DND-41 (cell line): ENCODE measurements at regions not wholly inside any gene's neighbourhood (a gene's known extent, or its start where the extent isn't known, plus 50 kb on each side); places are given as distances from the start of the nearest gene placed in this dataset.

ENCODE experiments used
- ATAC-seq: fragments of 200-7000 bp; cut with Tn5 transposase; 3 replicates; pipeline ENCODE4 v1.9.1; 2021; ENCODE audit warnings: low read depth; ENCODE audit not compliant: insufficient read depth
- DNase-seq: peaks from one replicate; pipeline ENCODE4 v3.0.0-alpha.2; 2020
- H2AFZ ChIP-seq: 2 replicates; pipeline ENCODE4 v1.6.0; 2012; ENCODE audit warnings: low read depth, low read length
- H3K27ac ChIP-seq: 2 replicates; pipeline ENCODE4 v1.5.1; 2012; ENCODE audit warnings: low read length, inconsistent platforms
- H3K27me3 ChIP-seq: fragments of 200-600 bp; sonication (generic); 2 replicates; pipeline ENCODE4 v1.6.0; 2012; ENCODE audit warnings: low read length, mild to moderate bottlenecking, inconsistent platforms; ENCODE audit not compliant: insufficient read depth, poor library complexity
- H3K36me3 ChIP-seq: 2 replicates; pipeline ENCODE4 v1.5.1; 2012; ENCODE audit warnings: low read length, inconsistent platforms; ENCODE audit not compliant: insufficient read depth
- H3K4me1 ChIP-seq: 2 replicates; pipeline ENCODE4 v1.5.1; 2012; ENCODE audit warnings: mild to moderate bottlenecking, low read length; ENCODE audit not compliant: insufficient read depth
- H3K4me2 ChIP-seq: 2 replicates; pipeline ENCODE4 v1.6.0; 2012; ENCODE audit warnings: mild to moderate bottlenecking, moderate library complexity, low read length, inconsistent platforms; ENCODE audit not compliant: insufficient read depth
- H3K4me3 ChIP-seq, 2 experiments: fragments of 200-600 bp in 1 of 2; shearing (Covaris generic) in 1 of 2; 2 replicates each; pipeline ENCODE4 v1.5.1; 2012 to 2016; ENCODE audit warnings: inconsistent platforms in 2 of 2, low read length in 2 of 2, mild to moderate bottlenecking in 2 of 2, low read depth in 1 of 2, moderate library complexity in 1 of 2
- H3K79me2 ChIP-seq: 2 replicates; pipeline ENCODE4 v1.6.0; 2012; ENCODE audit warnings: low read length, inconsistent platforms; ENCODE audit not compliant: insufficient read depth
- H3K9ac ChIP-seq: 2 replicates; pipeline ENCODE4 v1.6.0; 2012; ENCODE audit warnings: low read depth, mild to moderate bottlenecking, inconsistent platforms, low read length, moderate library complexity
- H3K9me3 ChIP-seq: 2 replicates; pipeline ENCODE4 v1.5.1; 2012; ENCODE audit warnings: low read length, moderate library complexity, mild to moderate bottlenecking, inconsistent platforms; ENCODE audit not compliant: insufficient read depth, severe bottlenecking
- H4K20me1 ChIP-seq: 2 replicates; pipeline ENCODE4 v1.6.0; 2012; ENCODE audit warnings: low read length; ENCODE audit not compliant: insufficient read depth
- EZH2 ChIP-seq: IDR thresholded peaks from 3 replicates; pipeline ENCODE4 v1.6.1; 2012; ENCODE audit warnings: borderline replicate concordance, low read depth, mild to moderate bottlenecking, moderate library complexity, low read length, inconsistent platforms; ENCODE audit not compliant: severe bottlenecking
- TF ChIP-seq, protein P1 (sequence below): IDR thresholded peaks from 2 replicates; pipeline ENCODE4 v1.5.1; 2012; ENCODE audit warnings: borderline replicate concordance, low read length, moderate library complexity, mild to moderate bottlenecking; ENCODE audit not compliant: poor library complexity, severe bottlenecking; ENCODE audit errors: extremely low read depth

- Histone ChIP-seq H4K20me1 (no peaks in the 10 kb centered on the region), H3K27me3 (peaks cover 19% of the 10 kb centered on the region), H3K36me3 (no peaks in the 10 kb centered on the region), H3K79me2 (no peaks in the 10 kb centered on the region), H3K4me3 (no peak overlapping the region), H3K4me1 (no peaks in the 10 kb centered on the region), H3K9me3 (no peaks in the 10 kb centered on the region), H3K9ac (no peak overlapping the region), H3K27ac (no peak overlapping the region), H3K4me2 (no peak overlapping the region), H2AFZ (no peak overlapping the region)
- ATAC-seq = no peak
- TF ChIP-seq, protein P1, sequence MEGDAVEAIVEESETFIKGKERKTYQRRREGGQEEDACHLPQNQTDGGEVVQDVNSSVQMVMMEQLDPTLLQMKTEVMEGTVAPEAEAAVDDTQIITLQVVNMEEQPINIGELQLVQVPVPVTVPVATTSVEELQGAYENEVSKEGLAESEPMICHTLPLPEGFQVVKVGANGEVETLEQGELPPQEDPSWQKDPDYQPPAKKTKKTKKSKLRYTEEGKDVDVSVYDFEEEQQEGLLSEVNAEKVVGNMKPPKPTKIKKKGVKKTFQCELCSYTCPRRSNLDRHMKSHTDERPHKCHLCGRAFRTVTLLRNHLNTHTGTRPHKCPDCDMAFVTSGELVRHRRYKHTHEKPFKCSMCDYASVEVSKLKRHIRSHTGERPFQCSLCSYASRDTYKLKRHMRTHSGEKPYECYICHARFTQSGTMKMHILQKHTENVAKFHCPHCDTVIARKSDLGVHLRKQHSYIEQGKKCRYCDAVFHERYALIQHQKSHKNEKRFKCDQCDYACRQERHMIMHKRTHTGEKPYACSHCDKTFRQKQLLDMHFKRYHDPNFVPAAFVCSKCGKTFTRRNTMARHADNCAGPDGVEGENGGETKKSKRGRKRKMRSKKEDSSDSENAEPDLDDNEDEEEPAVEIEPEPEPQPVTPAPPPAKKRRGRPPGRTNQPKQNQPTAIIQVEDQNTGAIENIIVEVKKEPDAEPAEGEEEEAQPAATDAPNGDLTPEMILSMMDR = no peak
- no peak for TF ChIP-seq EZH2
- DNase-seq = no peak
Observed at GRCh38 chr10:78658645-78659597, 409.8 kb upstream of the ZMIZ1 start.

GRCh38 chr10:78659598-78659967 lies 409.2 kb upstream of the ZMIZ1 start:
- Histone ChIP-seq H3K4me3 (no peak overlapping the region), H3K27ac (no peak overlapping the region), H3K4me1 (no peaks in the 10 kb centered on the region), H2AFZ (no peak overlapping the region), H3K79me2 (no peaks in the 10 kb centered on the region), H3K9me3 (no peaks in the 10 kb centered on the region), H3K4me2 (no peak overlapping the region), H4K20me1 (no peaks in the 10 kb centered on the region), H3K36me3 (no peaks in the 10 kb centered on the region), H3K9ac (no peak overlapping the region), H3K27me3 (peaks cover 25% of the 10 kb centered on the region)
- no peak for DNase-seq
- TF ChIP-seq, protein P1 = no peak
- TF ChIP-seq EZH2 = no peak
- ATAC-seq = no peak

GRCh38 chr10:78660446-78661106 lies 408.2 kb upstream of the ZMIZ1 start:
- H3K27ac ChIP-seq = no peak overlapping the region
- no peak for DNase-seq
- H4K20me1 ChIP-seq = no peaks in the 10 kb centered on the region
- no peak for TF ChIP-seq EZH2
- TF ChIP-seq, protein P1 = no peak
- H3K4me3 ChIP-seq = no peak overlapping the region
- no peak overlapping the region for H3K9ac ChIP-seq
- no peak overlapping the region for H2AFZ ChIP-seq
- H3K9me3 ChIP-seq = no peaks in the 10 kb centered on the region
- no peaks in the 10 kb centered on the region for H3K4me1 ChIP-seq
- H3K36me3 ChIP-seq = no peaks in the 10 kb centered on the region
- H3K4me2 ChIP-seq = no peak overlapping the region
- no peak for ATAC-seq
- no peaks in the 10 kb centered on the region for H3K79me2 ChIP-seq
- H3K27me3 ChIP-seq = peaks cover 25% of the 10 kb centered on the region
